ENCODE measurements at regions not wholly inside any gene's neighbourhood (a gene's known extent, or its start where the extent isn't known, plus 50 kb on each side); places are given as distances from the start of the nearest gene placed in this dataset.
"Not testable (repeated sequence)": the region's sequence is repeated elsewhere in the genome, so short reads cannot be mapped to it uniquely, and the experiment has no call there.

- peak; percentile 44 for DNase-seq
Observed at GRCh38 chr3:94336046-94336753, 273.3 kb downstream of the NSUN3 start.

GRCh38 chr3:94345101-94345500 lies 282.2 kb downstream of the NSUN3 start:
- DNase-seq, result no peak

GRCh38 chr3:94349310-94349878 lies 286.5 kb downstream of the NSUN3 start:
- no peak for DNase-seq

- DNase-seq, result no peak
Observed at GRCh38 chr3:94356581-94356980, 293.7 kb downstream of the NSUN3 start.

GRCh38 chr3:94359996-94360395 lies 297.1 kb downstream of the NSUN3 start:
- no peak for DNase-seq

GRCh38 chr3:94360987-94361386 lies 298.1 kb downstream of the NSUN3 start:
- peak; percentile 10 for DNase-seq

- DNase-seq, result no peak
Observed at GRCh38 chr3:94362393-94362792, 299.5 kb downstream of the NSUN3 start.

GRCh38 chr3:94365006-94365405 lies 302.1 kb downstream of the NSUN3 start:
- DNase-seq, result no peak

DNA sequence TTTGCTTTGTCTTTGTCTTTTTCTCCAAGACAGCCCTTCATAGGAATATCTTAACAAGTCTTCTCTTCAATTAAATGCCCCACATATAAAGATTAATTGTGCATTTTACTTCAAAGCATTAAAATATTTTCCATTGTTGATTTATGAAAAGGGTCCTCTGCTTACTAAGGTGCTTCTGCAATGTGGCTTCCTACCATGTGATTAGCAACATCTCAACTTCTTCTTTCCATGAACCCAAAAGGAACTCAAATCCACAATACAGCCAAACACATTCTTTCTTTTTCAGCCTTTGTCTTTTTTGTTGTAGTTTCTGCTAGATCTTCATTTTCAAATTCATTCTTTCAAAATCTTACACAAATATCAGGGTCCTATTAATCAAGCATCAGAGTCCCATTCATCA lies 309.2 kb downstream of the NSUN3 start:
- no peak for DNase-seq

DNA sequence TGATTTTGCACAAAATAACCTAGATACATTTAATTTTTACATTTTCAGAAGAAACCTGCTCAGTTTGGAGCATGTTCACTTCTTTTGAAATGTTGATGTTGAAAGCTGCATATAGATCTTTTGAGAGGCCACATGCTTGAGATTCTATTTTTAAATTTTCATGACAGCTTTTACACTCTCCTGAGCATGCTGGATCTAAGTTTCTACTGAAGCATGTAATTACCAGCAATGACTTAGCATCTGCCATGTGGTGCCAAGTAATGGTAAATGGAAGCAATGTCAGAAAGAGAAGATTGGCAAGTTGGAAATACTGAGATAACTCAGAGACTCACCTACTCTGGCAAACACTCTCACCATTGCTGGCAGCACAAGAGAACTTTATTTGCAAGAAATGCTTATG lies 310.6 kb downstream of the NSUN3 start:
- DNase-seq, result no peak

- DNase-seq, result no peak
Observed at GRCh38 chr3:94374439-94375161, 311.7 kb downstream of the NSUN3 start.

DNA sequence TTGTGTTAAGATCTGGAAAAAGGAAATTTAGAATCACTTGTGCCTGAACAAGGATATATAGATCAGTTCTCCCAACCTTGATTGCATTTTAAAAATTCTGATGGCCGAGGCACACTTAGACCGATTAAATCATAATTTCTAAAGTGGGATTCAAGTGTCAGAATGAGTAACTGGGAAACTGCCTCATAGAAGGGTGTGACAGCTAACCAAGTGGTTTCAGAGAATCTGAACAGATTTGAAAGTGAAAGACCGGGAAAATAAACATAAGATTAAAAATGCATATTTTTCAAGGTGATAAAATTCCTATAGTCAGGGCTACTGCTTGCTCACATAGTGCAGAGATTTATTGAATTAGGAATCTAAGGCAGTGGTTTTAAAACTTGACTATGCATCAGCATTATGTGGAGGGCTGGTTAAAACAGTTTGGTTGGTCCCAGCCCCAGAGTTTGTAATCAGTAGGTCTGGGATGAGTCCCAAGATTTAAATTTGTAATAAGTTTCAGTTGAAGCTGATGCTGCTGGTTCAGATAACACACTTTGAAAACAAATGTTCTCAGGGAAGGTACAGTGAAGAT lies 314.3 kb downstream of the NSUN3 start:
- DNase-seq, result not testable (repeated sequence)

DNA sequence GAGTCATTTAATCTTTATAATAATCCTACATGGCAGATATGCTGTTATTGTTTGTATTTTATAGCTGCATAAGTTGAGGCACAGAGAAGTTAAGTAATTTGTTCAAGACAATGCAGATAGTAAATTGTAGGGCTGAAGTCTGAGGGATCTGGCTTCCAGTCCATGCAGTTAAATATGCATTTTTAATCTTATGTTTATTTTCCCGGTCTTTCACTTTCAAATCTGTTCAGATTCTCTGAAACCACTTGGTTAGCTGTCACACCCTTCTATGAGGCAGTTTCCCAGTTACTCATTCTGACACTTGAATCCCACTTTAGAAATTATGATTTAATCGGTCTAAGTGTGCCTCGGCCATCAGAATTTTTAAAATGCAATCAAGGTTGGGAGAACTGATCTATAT lies 315.0 kb downstream of the NSUN3 start:
- DNase-seq, result not testable (repeated sequence)

GRCh38 chr3:94378322-94378721 lies 315.5 kb downstream of the NSUN3 start:
- DNase-seq, result no peak

- DNase-seq, result no peak
Observed at GRCh38 chr3:94379264-94379663, 316.4 kb downstream of the NSUN3 start.

DNA sequence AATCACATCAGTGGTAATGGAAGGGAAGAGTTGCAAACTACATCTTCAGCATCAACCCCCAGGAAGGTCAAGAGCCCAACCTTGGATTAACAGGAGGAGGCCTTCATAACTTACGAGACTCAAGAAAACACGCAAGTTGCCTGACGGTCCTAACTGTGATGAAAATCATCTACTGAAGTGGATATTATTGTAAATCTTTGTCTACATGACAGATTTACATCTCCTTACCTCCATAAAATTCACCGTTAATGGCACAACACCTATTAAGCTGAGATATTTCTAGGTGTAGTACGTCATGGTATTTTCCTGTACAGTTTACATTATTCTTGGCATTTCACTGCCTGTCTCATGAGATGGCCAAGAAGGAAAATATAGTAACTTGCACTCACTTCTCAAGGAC lies 332.0 kb downstream of the NSUN3 start:
- no peak for DNase-seq

GRCh38 chr3:94395851-94396250 lies 333.0 kb downstream of the NSUN3 start:
- DNase-seq, result no peak

- no peak for DNase-seq
Observed at GRCh38 chr3:94398036-94398435, 335.2 kb downstream of the NSUN3 start.

DNA sequence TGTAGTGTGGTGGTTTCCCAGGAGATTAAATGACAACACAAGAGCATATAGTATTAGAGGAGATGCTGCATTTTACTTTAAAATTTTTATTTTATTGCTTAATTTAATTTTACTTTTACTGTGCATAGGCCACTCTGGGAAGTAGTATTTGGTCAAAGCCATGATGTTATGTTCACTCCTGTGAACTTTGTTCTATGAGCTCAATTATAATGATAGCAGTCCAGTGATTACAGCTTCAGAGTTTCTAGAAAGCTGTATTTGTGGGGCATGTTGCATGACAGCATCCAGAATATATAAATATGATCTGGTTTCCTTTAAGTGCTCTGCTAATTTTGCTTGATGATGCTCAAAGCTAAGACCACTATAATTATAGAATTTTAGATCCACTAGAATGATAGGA lies 338.6 kb downstream of the NSUN3 start:
- no peak for DNase-seq

DNA sequence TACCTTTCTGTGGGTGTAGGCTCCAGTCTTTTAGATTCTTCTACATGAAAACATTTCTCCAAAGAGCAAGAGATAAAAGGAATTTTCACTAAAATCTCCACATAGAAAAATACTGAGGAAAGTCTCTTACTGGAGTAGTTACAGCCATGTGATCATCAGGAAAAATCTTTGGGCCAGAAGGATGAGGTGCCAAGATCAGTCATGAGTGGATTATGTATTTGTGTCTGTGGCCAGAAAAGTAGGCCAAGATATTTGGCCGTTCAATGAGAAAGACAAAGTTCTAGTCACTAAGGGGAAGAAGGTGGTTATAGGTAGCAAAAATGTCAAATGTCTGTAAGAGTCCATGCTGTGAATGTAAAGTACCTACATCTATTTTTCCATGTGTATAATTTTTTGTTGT lies 339.3 kb downstream of the NSUN3 start:
- DNase-seq, result no peak

DNA sequence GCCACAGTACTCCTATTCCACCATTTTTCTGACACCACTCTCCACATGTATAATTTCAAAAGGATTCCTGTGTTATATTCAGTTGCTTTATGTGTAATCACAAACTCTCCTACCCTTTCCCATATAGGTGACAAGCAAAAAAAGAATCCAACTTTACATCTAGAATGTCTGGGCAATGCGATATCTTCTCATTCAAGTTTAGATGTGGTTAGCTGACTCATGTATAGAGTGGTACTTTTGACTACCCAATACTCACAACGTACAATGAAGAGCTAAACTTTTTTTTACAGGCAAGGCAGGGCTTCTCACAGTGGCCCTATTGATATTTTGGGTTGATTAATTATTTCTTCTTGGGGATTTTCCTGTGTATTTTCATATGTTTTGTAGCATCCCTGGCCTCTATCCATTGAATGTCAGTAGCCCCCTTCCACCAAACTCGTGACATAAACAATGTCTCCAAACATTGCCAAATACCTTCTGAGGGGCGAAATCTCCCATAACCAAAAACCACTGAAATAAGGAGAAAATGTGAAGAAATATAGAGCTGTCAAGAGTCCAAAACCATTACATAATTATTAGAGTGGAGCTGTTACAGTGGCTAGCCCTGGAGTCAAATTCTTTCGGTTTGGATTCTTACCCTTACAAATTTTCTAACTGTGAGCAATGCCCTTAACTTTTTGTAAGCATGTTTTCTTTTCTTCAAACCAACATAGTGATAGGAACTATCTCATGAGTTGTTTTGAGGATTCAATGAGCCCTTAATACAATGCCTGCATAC lies 342.6 kb downstream of the NSUN3 start:
- peak; percentile 50 for DNase-seq

- no peak for DNase-seq
Observed at GRCh38 chr3:94406595-94406994, 343.7 kb downstream of the NSUN3 start.

DNA sequence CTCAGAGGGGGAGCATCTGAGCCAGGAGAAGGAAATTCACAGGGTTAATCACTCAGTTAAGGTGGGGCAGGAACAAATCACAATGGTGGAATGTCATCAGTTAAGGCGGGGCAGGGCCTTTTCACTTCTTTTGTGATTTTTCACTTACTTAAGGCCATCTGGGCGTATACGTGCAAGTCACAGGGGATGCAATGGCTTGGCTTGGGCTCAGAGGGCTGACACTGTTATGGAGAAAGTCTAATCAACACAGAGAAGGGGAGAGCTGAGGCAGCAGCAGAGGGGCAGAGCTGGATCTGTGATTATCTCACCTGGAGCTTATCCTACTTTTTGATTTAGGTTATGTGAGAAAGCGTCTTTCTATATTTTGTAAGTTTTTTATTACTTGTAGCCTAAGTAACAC lies 350.1 kb downstream of the NSUN3 start:
- DNase-seq, result not testable (repeated sequence)
